HG03457 (cell line): ENCODE measurements at regions not wholly inside any gene's neighbourhood (a gene's known extent, or its start where the extent isn't known, plus 50 kb on each side); places are given as distances from the start of the nearest gene placed in this dataset.
"Not testable (repeated sequence)": the region's sequence is repeated elsewhere in the genome, so short reads cannot be mapped to it uniquely, and the experiment has no call there.

Experiments
- ATAC-seq: cut with Tn5 transposase; IDR thresholded peaks from one replicate; pipeline ENCODE4 v1.9.1; 2021; ENCODE audit warnings: moderate number of reproducible peaks; ENCODE audit not compliant: unreplicated experiment

GRCh38 chr14:23895053-23895419 is 58.5 kb upstream of the DHRS4 start:
- ATAC-seq = no peak

DNA sequence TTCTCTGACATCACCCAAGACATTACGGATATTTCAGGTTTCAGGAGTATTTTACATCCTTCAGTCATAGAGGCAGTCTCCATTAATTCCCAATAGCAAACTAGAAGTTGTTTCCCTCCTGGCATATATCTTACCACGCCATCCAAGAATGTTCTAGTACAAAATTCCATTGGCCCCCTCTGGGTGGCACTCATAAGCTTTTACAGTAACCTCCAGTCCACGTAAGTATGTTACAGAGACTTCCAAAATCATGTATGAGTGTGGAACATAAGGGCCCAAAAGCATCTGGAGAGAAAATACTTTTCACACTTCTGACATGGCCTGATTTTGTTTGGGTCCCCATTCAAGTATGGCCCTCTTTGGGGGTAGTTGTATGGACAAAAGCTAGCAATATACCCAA is 58.1 kb upstream of the DHRS4 start:
- ATAC-seq = no peak

DNA sequence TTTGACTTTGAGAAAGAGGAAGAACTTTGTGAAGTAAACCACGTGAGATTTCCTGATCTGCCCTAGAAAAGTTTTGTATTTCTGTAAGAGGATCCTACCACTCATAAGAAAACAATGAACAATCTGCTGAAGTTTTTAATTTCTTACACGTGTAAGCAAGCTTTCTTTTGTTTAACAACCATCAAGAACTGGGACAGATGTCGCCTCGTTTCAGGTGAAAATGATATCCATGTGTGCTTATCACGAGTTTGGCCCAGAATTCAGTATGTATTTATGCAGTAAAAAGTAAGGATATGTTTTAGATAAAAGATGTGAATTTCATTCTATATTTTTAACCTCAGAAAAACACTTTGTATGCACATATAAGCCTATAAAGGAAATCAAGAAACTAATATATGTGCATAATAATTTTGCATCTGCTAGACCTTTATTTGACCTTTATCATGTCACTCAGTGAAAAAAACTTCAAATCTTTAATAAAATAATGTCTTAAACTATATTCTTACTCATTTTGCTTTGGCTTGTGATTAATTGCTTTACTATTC is 56.9 kb upstream of the DHRS4 start:
- ATAC-seq = no peak

GRCh38 chr14:23897291-23897690 is 56.3 kb upstream of the DHRS4 start:
- not testable (repeated sequence) for ATAC-seq

DNA sequence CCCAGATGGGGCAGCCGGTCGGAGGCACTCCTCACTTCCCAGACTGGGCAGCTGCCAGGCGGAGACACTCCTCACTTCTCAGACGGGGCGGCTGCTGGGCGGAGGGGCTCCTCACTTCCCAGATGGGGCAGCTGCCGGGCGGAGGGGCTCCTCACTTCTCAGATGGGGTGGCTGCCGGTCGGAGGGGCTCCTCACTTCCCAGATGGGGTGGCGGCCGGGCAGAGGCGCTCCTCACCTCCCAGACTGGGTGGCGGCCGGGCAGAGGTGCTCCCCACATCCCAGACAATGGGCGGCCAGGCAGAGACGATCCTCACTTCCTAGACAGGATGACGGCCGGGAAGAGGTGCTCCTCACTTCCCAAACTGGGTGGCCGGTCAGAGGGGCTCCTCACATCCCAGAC is 55.2 kb upstream of the DHRS4 start:
- not testable (repeated sequence) for ATAC-seq

DNA sequence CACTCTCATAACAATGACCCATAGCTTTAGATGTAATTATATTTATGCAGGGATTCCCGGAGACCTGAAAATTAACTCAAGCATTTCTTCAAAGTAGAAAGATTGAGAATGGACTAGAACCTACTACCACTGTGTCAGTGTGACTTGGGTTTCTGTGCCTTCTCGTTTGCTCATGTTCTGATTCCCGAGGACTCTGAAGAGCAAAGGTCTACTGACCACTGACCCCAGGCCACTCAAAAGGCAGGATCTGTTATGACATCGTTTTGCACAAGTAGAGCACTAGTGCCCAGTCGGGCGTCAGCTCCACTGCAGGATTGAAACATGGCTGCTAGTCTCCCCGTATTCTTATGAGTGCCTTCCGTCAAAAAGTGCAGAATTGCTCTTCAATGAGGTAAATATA is 53.8 kb upstream of the DHRS4 start:
- no peak for ATAC-seq

DNA sequence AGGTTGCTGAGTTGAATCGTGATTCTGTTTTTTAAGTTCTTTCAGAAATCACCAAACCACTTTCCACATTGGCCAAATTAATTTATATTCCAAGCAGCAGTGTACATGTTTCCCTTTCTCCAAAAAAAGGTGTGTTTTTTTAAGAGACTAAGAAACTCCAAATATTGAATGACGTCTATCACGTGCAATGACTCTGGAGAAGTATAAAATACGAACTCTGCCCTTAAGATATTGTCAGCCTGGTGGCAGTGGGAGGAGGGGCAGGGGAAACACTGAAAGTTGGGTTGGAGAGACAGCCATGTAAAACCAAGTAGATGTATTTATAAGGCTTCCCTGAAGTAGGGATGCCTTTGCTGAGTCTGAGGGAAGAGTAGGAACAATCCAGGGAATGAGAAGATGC is 50.1 kb upstream of the DHRS4 start:
- no peak for ATAC-seq
